ENCODE measurements at regions not wholly inside any gene's neighbourhood (a gene's known extent, or its start where the extent isn't known, plus 50 kb on each side); places are given as distances from the start of the nearest gene placed in this dataset.

- no peak overlapping the region for H3K4me3 ChIP-seq (ENCODE audit: low read depth, low read length)
- DNase-seq (ENCODE audit: low read depth) = no peak
- TF ChIP-seq CTCF (conservative IDR thresholded peaks at IDR 0.05; ENCODE audit: low read depth, low read length) = no peak
Observed at GRCh38 chr9:38233343-38233742, 159.2 kb upstream of the ALDH1B1 start.

GRCh38 chr9:38232895-38233294, 159.6 kb upstream of the ALDH1B1 start:
- no peak for TF ChIP-seq CTCF (conservative IDR thresholded peaks at IDR 0.05; ENCODE audit: low read depth, low read length)
- no peak overlapping the region for H3K4me3 ChIP-seq (ENCODE audit: low read depth, low read length)
- no peak for DNase-seq (ENCODE audit: low read depth)

- TF ChIP-seq CTCF (conservative IDR thresholded peaks at IDR 0.05; ENCODE audit: low read depth, low read length) = no peak
- no peak overlapping the region for H3K4me3 ChIP-seq (ENCODE audit: low read depth, low read length)
- no peak for DNase-seq (ENCODE audit: low read depth)
Observed at GRCh38 chr9:38229504-38230155, 160.6 kb upstream of the SHB start.

GRCh38 chr9:38229104-38229500, 160.1 kb upstream of the SHB start:
- no peak overlapping the region for H3K4me3 ChIP-seq (ENCODE audit: low read depth, low read length)

GRCh38 chr9:38228331-38229103, 159.5 kb upstream of the SHB start:
- DNase-seq (ENCODE audit: low read depth) = no peak
- H3K4me3 ChIP-seq (ENCODE audit: low read depth, low read length) = no peak overlapping the region
- TF ChIP-seq CTCF (conservative IDR thresholded peaks at IDR 0.05; ENCODE audit: low read depth, low read length) = no peak

More at GRCh38 chr9:38229104-38229500, 160.1 kb upstream of the SHB start:
- no peak for DNase-seq (ENCODE audit: low read depth)
- no peak for TF ChIP-seq CTCF (conservative IDR thresholded peaks at IDR 0.05; ENCODE audit: low read depth, low read length)

- TF ChIP-seq CTCF (conservative IDR thresholded peaks at IDR 0.05; ENCODE audit: low read depth, low read length) = no peak
- H3K4me3 ChIP-seq (ENCODE audit: low read depth, low read length) = no peak overlapping the region
- DNase-seq (ENCODE audit: low read depth) = peak; percentile 61
Observed at GRCh38 chr9:38227656-38228055, 158.6 kb upstream of the SHB start.

Measured in choroid plexus epithelial cell (primary cell).